Activated naive CD8-positive, alpha-beta T cell (primary cell): ENCODE measurements at regions not wholly inside any gene's neighbourhood (a gene's known extent, or its start where the extent isn't known, plus 50 kb on each side); places are given as distances from the start of the nearest gene placed in this dataset.

Source experiments
- H3K27ac Mint-ChIP-seq: one replicate; pipeline ENCODE4 v1.8.0; 2021; ENCODE audit warnings: mixed read lengths
- H3K27me3 Mint-ChIP-seq: one replicate; pipeline ENCODE4 v1.8.0; 2021; ENCODE audit warnings: mixed read lengths
- H3K36me3 Mint-ChIP-seq: one replicate; pipeline ENCODE4 v1.8.0; 2021; ENCODE audit warnings: mixed read lengths
- H3K4me1 Mint-ChIP-seq: one replicate; pipeline ENCODE4 v1.8.0; 2021; ENCODE audit warnings: low read depth, mixed read lengths
- H3K4me3 Mint-ChIP-seq: one replicate; pipeline ENCODE4 v1.8.0; 2021; ENCODE audit warnings: mild to moderate bottlenecking, mixed read lengths
- H3K9me3 Mint-ChIP-seq: one replicate; pipeline ENCODE4 v1.8.0; 2021; ENCODE audit warnings: low read depth, mixed read lengths

DNA sequence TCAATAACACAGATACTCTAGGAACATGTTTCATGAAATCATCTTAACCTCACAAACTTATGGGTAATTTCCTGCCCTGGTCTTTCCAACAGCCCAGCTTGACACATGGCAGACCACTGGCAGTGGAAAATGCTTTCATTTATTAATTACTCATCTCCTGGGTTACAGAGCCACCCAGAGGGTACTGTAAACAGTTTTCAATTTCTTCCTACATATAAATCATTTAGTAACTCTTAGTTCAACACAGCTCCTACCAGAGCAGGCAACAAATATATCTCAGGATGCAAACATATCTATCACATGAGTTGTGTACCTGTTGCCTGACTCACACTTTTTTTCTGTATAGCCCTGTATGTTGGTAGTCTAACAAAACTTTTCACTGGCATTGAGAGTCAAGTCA is 99.2 kb upstream of the VRK2 start:
- Mint-ChIP-seq H3K4me1 (no peaks in the 10 kb centered on the region), H3K27ac (no peak overlapping the region), H3K27me3 (peaks cover 2% of the 10 kb centered on the region), H3K9me3 (no peaks in the 10 kb centered on the region), H3K36me3 (peaks cover 8% of the 10 kb centered on the region), H3K4me3 (no peak overlapping the region)

GRCh38 chr2:57954020-57954419 is 92.6 kb upstream of the VRK2 start:
- H3K36me3 Mint-ChIP-seq, result peaks cover 6% of the 10 kb centered on the region
- H3K4me3 Mint-ChIP-seq, result no peak overlapping the region
- H3K27ac Mint-ChIP-seq, result no peak overlapping the region
- H3K27me3 Mint-ChIP-seq, result no peaks in the 10 kb centered on the region
- no peaks in the 10 kb centered on the region for H3K4me1 Mint-ChIP-seq
- no peaks in the 10 kb centered on the region for H3K9me3 Mint-ChIP-seq

GRCh38 chr2:57957238-57957637 is 89.4 kb upstream of the VRK2 start:
- H3K4me1 Mint-ChIP-seq, result no peaks in the 10 kb centered on the region
- no peaks in the 10 kb centered on the region for H3K36me3 Mint-ChIP-seq
- H3K27ac Mint-ChIP-seq, result no peak overlapping the region
- H3K27me3 Mint-ChIP-seq, result no peaks in the 10 kb centered on the region
- no peak overlapping the region for H3K4me3 Mint-ChIP-seq
- H3K9me3 Mint-ChIP-seq, result no peaks in the 10 kb centered on the region

GRCh38 chr2:57959390-57959789 is 87.2 kb upstream of the VRK2 start:
- no peaks in the 10 kb centered on the region for H3K4me1 Mint-ChIP-seq
- H3K9me3 Mint-ChIP-seq, result no peaks in the 10 kb centered on the region
- H3K27me3 Mint-ChIP-seq, result no peaks in the 10 kb centered on the region
- H3K27ac Mint-ChIP-seq, result no peak overlapping the region
- no peaks in the 10 kb centered on the region for H3K36me3 Mint-ChIP-seq
- H3K4me3 Mint-ChIP-seq, result no peak overlapping the region

DNA sequence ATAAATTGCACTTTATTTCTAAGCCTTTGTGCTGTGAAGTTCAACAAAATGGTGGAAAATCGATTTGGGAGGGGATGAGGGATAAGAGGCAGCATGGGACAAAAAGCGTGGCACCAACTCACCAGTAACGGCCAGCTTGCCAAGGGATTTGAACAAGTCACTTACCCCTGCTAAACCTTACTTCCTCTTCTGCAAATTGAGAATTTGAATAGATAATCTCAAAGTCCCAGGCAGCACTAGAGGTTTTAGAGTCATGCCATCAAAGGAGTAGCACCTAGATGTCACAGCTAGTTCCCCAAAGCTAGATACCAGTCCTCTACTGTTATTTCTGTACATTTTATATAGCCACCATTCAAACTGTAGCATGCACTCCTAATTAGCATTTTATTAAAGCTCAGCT is 83.7 kb upstream of the VRK2 start:
- Mint-ChIP-seq H3K36me3 (no peaks in the 10 kb centered on the region), H3K4me1 (no peaks in the 10 kb centered on the region), H3K9me3 (no peaks in the 10 kb centered on the region), H3K27me3 (no peaks in the 10 kb centered on the region), H3K27ac (no peak overlapping the region), H3K4me3 (no peak overlapping the region)

- no peaks in the 10 kb centered on the region for H3K36me3 Mint-ChIP-seq
- no peaks in the 10 kb centered on the region for H3K27me3 Mint-ChIP-seq
- no peak overlapping the region for H3K4me3 Mint-ChIP-seq
- H3K9me3 Mint-ChIP-seq, result no peaks in the 10 kb centered on the region
- H3K27ac Mint-ChIP-seq, result no peak overlapping the region
- H3K4me1 Mint-ChIP-seq, result no peaks in the 10 kb centered on the region
Measured at GRCh38 chr2:57965219-57965618, 81.4 kb upstream of the VRK2 start.

GRCh38 chr2:57965961-57966360 is 80.6 kb upstream of the VRK2 start:
- Mint-ChIP-seq H3K4me3 (no peak overlapping the region), H3K36me3 (no peaks in the 10 kb centered on the region), H3K27me3 (no peaks in the 10 kb centered on the region), H3K27ac (no peak overlapping the region), H3K4me1 (no peaks in the 10 kb centered on the region), H3K9me3 (no peaks in the 10 kb centered on the region)

GRCh38 chr2:57973621-57974186 is 72.9 kb upstream of the VRK2 start:
- no peak overlapping the region for H3K4me3 Mint-ChIP-seq
- H3K36me3 Mint-ChIP-seq, result peaks cover 2% of the 10 kb centered on the region
- H3K9me3 Mint-ChIP-seq, result no peaks in the 10 kb centered on the region
- H3K27me3 Mint-ChIP-seq, result no peaks in the 10 kb centered on the region
- H3K27ac Mint-ChIP-seq, result no peak overlapping the region
- H3K4me1 Mint-ChIP-seq, result no peaks in the 10 kb centered on the region

DNA sequence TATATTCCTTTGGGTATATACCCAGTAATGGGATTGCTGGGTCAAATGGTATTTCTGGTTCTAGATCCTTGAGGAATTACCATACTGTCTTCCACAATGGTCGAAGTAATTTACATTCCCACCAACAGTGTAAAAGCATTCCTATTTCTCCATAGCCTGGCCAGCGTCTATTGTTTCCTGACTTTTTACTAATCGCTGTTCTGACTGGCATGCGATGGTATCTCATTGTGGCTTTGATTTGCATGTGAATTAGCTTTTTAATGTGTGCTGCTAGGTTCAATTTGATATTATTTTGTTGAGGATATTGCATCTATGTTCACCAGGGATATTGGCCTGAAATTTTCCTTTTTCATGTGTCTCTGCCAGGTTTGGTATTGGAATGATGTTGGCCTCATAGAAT is 67.4 kb upstream of the VRK2 start:
- H3K9me3 Mint-ChIP-seq, result peaks cover 8% of the 10 kb centered on the region
- no peak overlapping the region for H3K4me3 Mint-ChIP-seq
- no peak overlapping the region for H3K27ac Mint-ChIP-seq
- H3K4me1 Mint-ChIP-seq, result no peaks in the 10 kb centered on the region
- H3K27me3 Mint-ChIP-seq, result peaks cover 5% of the 10 kb centered on the region
- peaks cover 10% of the 10 kb centered on the region for H3K36me3 Mint-ChIP-seq

GRCh38 chr2:57981083-57981768 is 65.4 kb upstream of the VRK2 start:
- Mint-ChIP-seq H3K4me1 (no peaks in the 10 kb centered on the region), H3K36me3 (peaks cover 10% of the 10 kb centered on the region), H3K27me3 (peaks cover 5% of the 10 kb centered on the region), H3K9me3 (peaks cover 8% of the 10 kb centered on the region), H3K4me3 (no peak overlapping the region), H3K27ac (no peak overlapping the region)

DNA sequence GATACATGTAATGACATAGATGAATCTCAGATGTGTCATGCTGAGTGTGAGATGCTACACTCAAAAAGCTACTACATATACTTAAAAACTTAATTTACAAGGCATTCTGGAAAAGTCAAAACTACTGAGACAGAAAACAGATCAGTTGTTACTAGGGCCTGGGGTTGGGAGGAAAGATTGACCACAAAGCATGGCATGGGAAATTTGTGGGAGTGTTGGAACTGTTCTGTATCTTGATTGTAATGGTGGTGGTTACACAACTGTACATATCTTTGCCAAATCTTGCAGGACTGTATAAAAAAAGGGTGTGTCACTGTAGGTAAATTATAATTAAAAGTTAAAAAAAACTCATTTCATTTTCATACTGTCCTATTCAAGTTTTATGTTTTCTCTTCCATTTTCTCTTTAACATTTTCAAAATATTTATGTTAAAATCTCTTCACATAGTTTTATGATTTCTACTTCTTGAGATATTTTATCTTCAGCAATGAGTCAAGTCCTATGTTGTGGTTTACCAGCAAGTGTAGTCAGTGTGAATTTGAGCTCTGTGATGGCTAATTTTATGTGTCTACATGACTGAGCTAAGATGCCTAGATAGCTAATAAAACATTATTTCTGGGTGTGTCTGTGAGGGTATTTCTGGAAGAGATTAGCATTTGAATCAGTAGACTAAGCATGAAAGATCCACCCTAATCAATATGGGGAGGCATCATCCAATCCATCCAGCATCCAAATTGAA is 58.6 kb upstream of the VRK2 start:
- Mint-ChIP-seq H3K36me3 (peaks cover 9% of the 10 kb centered on the region), H3K9me3 (no peaks in the 10 kb centered on the region), H3K27ac (no peak overlapping the region), H3K27me3 (peaks cover 2% of the 10 kb centered on the region), H3K4me1 (no peaks in the 10 kb centered on the region), H3K4me3 (no peak overlapping the region)

DNA sequence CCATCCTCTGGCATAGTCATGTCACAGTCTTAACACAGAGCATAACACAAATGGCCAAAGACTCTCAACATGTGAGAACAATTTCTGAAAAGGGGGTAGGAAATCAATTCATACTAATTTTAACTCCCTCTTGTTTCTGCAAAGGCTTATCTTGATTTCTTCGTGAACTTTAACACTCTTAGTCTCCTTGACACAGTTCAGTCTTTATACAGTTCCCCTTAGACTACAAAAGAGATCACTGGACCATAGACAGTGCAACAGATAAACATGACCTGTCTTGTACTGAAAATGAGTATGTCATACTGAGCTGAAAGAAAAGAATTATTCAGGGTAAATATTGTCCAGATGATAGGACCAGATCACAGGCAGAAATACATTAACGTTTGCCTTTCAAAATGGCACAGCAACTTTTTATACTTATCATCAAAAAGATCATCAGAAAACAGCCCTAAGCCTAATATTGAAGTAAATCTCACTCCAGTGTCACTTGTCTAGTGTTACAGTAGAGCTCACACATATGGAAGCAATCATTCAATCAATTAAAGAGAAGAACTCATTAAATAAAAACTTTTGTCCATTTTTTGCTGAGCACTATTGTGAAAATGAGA is 56.4 kb upstream of the VRK2 start:
- no peak overlapping the region for H3K4me3 Mint-ChIP-seq
- no peaks in the 10 kb centered on the region for H3K4me1 Mint-ChIP-seq

More for the DNA sequence above, 56.4 kb upstream of the VRK2 start:
- Mint-ChIP-seq H3K27me3 (no peaks in the 10 kb centered on the region), H3K36me3 (peaks cover 4% of the 10 kb centered on the region), H3K9me3 (no peaks in the 10 kb centered on the region), H3K27ac (no peak overlapping the region)
